Lower leg skin (tissue), 3 donors: ENCODE measurements at regions not wholly inside any gene's neighbourhood (a gene's known extent, or its start where the extent isn't known, plus 50 kb on each side); places are given as distances from the start of the nearest gene placed in this dataset.

Experiments
- CTCF ChIP-seq, 3 donors: fragments of 450-650 bp; IDR thresholded peaks; one replicate each; pipeline ENCODE4 v1.5.1; 2016; ENCODE audit warnings: antibody characterized with exemption in 3 of 3, mild to moderate bottlenecking in 3 of 3, moderate library complexity in 2 of 3
- POLR2A ChIP-seq, 2 donors: fragments of 450-650 bp; IDR thresholded peaks; one replicate each; pipeline ENCODE4 v1.6.1; 2016 to 2017; ENCODE audit warnings: antibody characterized with exemption in 2 of 2, mild to moderate bottlenecking in 1 of 2, moderate library complexity in 1 of 2

GRCh38 chr1:221625026-221625425 lies 116.9 kb downstream of the DUSP10 start:
- TF ChIP-seq CTCF (IDR thresholded peaks at IDR 0.05) = no peak
- no peak for TF ChIP-seq POLR2A (IDR thresholded peaks at IDR 0.05)
